ENCODE measurements at regions not wholly inside any gene's neighbourhood (a gene's known extent, or its start where the extent isn't known, plus 50 kb on each side); places are given as distances from the start of the nearest gene placed in this dataset.

DNA sequence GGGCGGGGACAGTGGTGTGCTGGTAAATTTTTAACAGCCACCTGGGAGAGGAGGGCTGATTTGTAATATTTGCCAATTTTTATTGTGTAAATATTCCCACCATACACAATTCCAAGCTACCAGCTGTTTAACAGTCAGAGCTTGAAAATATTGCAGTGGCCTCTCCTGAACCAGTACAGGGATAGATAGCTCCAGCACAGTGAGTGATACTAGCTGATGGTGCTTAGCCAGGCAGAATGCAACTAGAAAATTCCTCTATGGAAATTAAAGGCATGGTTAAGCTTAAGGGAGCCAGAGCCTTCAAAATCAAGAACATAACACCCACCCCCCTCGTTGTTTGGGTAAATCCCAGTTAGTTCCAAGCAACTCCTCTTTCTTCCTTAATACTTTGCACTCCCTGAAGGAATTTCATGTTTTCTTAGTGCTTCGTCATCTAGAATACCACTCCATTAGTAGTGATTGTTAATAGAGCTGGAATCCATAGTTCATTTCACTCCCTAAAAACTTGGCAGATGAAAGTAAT is 96.6 kb downstream of the CYB561 start:
- no peak for DNase-seq

DNA sequence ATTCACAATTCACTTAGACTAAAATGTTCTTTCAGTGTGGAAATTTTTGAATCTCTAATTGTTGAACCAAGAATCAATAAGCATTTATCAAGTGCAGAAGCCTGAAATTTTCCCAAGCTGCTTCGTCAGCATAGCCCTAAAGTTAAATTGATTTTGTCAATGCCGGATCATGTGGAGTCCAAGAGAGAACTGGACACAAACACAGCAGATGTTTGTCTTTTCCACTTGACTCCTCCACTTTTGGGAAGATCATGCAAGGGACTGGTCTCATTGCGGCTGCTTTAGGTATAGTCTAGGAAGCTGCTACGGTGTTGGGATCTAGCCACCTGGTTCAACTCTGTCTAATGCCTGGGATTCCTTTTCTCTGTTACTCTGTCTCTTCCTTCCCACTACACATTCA is 95.7 kb downstream of the CYB561 start:
- DNase-seq = no peak

DNA sequence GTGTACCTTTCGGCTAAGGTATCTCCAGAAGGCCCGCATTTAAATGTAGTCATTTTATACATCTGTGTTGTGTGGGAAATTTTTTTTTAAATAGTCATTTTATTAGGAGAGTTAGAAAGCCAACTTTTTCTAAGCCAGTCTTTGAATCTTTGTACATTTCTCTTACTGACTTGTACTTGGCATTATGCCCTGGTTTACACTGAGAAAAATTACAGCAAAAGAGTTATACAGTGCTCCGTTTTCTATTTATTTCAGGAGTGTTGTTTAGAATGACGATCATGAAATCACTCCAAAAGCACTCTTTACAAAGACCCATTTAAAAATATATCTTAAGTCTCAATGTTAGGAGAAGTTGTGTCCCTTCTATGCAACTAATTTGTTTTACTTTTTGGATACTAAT is 91.8 kb downstream of the CYB561 start:
- DNase-seq = no peak

DNA sequence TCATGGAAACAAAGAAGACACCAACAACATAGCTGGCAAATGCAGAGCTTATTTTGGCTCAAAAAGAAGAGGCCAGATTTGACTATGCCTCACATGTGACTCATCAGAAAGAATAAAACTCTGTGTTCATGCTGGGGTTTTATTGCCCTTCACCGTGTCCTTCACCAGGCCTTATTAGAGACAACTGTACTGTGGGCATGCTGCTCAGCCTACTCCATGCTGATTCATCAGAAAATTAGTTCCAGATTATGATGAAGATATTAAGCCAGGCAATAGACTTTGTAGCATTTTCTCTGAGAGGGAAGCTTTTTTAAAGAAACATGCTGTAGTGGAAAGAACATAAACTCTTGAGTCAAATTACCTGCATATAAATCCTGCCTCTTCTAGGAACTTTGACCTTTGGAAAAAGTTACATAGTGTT is 89.8 kb downstream of the CYB561 start:
- no peak for DNase-seq

DNA sequence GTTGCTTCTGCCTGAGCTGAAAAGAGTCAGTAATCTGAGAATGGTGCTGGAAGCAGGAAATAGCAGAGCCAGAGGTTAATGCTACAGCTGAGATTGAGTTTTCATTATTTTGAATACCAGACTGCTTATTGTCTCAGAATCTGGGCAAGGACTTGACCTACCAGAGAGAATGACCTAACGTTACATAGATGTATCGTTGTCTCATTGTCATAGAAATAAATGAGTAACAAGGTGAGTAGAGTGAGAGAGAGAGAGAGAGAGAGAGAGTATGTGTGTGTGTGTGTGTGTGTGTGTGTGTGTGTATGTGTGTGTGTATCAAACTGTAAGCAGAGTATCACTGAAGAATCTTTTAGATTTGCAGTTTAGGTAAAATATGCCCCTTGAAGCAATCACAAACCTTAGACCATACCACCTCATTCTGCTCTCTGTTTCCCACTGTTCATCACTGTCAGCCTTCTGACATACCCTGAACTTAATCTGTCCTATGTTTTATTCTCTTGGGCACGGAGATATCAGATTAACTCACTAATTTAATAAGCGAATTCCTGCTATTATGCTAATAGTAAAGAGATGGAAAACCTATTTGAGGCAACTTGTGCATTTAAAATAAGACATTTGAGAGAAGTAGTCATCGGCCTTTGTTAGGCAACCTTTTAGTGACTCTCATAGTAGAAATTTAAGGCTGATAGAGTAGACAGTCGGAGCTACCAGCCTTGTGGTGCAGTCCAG is 87.8 kb downstream of the CYB561 start:
- DNase-seq = no peak

DNA sequence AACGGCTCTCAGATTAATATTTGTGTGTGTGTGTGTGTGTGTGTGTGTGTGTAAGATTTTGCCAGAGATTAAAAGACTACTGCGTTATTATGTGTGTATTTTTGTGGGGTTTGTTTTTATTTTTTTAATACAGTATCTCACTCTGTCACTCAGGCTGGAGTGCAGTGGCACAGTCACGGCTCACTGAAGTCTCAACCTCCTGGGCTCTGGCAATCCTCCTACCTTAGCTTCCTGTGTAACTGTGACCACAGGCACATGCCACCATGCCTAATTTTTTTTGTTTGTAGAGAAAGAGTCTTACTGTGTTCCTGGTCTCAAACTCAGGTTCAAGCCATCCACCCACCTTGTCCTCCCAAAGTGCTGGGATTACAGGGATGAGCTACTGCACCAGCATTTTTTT is 87.2 kb downstream of the CYB561 start:
- DNase-seq = no peak

DNA sequence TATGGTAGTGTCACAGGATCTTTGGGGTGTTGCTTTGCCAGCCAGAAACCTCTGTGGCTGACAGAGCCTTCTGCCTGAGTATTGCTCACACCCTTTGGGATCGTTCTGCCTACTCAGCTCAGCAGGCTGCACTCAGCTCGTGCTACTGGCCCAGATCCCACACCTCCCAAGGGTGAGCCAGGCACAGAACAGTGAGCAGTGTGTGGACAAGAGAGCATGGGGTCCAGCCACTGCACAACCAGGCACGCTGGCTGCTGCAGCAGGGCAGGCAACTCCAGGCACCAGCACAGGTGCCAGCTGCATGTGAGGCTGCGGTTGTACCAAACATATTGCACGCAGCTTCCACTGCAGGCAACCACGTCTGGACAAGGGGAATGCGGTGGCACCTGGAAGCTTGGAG is 84.9 kb downstream of the CYB561 start:
- no peak for DNase-seq

DNA sequence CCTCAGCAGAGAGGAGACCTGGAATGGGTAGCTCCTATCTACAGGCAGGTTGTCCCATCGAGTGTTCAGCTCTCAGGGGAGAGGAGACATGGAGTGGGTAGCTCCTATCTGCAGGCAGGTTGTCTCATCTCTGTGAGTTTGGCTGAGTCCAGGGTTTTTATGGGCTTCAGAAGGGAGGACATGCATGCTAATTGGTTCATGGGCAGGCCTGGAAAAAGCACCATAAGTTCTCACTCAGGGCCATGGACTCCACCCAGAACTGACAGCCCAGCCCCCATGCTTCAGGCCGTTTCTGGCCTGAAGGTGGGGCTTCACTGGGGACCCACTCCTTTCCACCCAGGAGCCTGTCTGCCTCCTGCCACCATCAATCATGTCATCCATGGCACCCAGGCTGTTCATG is 84.0 kb downstream of the CYB561 start:
- no peak for DNase-seq

DNA sequence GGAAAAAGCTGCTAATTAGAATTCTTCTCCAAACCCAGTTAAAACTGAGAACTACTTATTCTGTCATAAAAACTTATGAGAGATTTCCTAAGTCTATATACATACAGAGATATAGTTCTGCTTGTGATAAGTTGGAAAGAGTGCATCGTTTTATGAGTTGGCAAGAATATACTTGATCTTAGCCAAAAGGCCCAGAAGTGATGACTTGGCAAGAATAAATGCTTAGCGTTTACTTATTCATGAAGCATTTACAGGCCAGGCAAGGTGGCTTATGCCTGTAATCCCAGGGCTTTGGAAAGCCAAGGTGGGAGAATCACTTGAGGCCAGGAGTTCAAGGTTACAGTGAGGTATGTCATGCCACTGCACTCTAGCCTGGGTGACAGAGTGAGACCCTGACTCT is 81.7 kb downstream of the CYB561 start:
- no peak for DNase-seq

DNA sequence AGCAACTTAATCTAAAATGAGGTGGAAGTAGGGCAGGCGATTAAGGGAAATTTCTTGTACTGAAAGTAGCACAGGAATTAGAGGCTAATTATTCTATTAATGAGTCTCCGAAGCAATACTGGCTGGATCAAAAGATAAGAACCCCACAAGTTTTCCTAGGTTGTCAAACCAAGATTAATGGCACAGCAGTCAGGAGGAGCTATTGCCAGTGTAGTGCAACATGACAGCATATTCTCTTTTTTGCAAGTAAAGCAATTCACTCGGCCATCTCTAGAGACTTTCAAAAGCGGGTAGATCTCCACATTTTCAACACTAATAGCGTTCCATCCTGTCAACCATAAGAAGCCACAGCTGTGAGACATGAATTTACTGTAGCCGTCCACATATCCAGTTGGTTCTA is 81.2 kb downstream of the CYB561 start:
- no peak for DNase-seq

DNA sequence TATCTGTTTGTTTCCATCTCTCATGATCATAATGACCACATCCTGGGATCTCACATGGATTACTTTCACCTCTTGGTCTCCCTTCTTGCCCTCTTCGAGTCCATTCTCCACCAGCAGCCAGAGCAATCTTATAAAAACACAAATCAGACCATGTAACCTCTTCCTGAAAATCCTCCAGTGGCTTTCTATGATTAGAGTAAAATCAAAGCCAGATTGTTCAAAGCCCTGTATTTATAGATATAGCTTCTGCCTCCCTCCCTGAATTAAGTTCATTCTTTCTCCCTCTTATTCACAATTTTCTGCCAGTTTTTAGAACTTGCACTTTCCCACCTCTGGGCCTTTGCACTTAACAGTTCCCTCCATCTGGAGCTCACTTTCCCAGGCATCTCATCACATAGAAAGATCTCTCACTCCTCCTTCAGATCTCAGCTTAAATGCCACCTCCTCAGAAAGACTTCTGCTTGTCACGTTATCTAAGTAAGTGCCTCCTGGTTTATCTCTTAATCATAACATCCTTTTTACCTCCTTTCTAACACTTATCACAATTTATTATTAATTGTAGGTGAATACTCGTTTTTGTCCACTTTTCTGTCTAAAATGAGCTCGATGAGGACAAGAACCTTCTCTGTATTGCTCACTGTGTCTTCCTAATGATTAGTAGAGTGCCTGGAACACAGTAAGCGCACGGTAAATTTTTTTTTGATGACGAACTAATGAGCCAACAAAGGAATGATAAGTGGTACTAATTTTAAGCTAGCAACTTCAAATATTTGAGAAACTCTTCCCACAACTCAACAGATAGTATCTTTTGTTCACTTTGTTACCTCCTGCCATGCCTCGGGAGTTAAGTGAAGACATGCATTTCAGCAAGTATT is 80.5 kb downstream of the CYB561 start:
- no peak for DNase-seq

DNA sequence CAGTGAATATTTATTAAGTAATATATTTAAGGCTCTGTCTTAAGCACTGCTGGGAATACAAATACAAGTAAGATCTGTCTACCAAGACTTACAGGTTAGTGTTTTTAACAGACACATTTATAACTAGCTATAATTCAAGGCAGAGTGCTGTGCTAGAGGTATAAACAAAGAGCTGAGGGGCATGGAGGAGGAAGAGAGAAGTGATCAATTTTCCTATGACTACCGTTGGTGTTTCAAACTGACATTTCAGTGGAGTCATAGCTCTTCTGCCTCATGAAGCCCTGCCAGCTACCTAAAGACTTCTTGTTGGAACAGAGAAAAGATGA is 79.9 kb downstream of the CYB561 start:
- no peak for DNase-seq

DNA sequence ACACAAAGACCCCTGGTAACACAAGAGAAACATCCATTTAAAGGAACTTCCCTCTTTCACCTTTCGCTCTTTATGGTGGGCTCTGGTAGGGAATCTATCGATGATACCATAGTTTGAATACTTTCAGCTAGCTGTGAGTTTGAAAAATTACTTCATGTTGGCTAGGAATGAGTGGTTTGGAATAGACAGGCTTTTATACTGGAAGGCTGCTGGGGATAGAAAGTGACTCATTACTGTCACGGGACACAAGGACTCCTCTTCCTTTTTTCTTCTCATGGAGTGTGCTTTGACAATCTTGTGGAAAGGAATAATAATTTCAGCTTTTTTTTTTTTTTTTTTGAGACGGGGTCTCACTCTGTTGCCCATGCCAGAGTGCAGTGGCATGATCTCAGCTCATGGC is 76.9 kb downstream of the CYB561 start:
- no peak for DNase-seq

DNA sequence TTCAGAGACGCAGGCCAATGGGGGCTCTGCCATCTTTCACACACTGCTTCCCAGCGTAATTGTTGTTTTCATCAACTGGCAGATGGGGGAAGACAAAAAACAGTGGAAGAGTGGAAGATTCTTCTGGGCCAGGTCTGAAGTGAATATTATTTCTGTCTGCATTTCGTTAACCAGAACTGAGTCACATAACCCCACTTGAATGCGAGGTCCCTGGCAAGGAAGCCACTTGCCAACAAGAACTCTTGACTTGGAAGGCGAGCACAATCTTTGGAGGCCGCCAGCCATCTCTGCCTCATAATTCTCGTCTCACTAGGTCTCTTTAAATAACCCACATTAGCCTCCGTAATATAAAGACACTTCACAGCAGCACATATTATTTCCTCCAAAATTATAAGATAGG is 75.4 kb downstream of the CYB561 start:
- DNase-seq = no peak

DNA sequence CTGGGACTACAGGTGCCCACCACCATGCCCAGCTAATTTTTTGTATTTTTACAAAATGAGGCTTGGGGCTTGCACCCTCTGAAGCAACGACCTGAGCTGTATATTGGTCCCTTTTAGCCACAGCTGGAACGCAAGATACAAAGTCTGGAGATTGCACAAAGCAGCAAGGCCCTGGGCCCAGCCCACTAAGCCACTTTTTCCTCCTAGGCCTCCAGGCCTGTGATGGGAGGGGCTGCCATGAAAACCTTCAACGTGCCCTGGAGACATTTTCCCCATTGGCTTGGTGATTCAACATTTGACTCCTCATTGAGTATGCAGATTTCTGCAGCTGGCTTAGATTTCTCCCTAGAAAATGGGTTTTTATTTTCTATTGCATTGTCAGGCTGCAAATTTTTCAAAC is 69.2 kb downstream of the CYB561 start:
- no peak for DNase-seq

DNA sequence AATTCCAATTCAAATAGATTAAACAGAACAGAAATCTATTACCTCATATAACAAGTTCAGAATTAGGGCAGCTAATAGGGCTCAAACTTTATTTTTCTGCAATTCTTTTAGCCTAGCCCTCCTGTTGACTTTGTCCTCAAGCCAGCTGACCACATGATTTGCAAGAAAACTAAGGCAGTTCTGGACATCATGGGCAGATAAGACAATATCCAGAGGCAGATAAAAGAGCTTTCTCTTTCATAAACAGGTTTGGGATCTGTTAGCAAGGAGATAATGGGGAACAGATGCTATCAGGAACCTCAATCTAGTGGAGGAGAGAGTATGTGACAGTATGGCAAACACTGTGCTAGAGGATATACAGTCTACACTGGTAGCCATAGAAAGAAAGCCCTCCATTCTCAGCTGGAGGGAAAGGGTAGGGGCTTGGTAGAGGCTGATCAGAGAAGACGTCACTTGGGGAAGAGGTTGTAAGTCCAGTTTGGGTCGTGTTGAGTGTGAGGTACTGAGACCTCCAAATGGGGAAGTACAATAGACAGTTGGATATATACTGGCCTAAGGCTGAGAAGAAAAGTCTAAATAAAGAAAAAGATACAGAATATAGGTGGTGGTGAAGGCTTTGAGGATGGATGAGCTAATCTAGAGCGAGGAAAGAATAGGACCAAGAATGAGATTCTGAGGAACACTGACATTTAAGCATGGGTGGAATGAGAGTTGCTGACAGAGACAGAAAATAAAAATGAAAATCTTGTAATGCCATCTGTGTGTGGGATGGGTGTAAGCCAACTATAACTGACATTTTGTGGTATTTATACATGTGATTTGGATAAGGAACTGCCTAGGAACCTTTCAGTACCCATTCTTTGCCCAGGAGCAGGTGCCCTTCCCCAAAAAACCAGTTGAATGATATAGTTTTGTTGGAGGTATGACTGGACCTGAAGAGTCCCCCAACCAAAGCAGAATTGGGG is 67.4 kb downstream of the CYB561 start:
- DNase-seq = no peak

DNA sequence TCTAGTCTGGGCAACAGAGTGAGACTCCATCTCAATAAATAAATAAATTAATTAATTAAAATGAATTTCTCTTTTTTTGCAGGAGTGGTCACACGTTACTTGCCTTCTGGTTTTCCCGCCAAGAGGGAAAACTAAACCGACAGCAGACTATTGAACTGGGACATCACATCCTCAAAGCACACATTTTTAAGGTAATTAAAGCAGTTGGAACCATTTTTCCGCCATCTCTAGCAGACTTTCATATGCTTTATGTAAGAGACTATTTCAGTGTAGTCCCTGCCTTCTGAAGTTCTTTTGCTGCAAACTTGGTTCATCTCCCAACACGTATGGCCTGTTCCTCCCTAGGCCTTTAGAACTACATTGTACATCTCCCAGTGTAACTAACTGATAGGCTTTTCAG is 66.5 kb downstream of the CYB561 start:
- DNase-seq = no peak

DNA sequence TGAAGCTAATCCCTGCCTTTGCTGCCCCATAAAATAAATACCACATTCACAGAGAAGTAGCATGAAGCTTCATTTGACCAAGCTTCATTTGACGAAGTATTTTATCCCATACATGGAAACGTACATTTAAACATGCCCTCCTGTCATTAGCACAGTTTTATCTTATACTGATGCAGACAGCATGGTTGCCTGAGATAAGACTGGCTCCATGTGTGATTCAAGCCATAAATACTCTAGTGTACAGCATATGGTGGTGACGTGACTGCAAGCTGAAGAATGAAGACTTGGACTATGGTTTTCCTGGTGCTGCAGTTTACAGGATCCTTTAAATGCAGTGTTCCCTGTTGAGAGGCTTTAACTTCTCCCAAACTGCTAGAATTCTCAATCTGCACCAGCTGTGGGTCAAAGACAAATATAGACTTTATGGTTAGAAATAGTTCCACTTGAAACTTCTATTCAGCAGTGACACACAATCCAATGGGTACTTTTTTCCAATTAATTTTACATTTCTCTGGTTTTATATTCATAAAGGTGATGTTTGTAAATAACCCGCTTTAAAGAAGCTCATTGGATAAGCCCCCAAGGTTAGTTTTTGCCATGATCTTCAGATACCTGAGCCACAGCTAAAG is 64.9 kb downstream of the CYB561 start:
- no peak for DNase-seq

DNA sequence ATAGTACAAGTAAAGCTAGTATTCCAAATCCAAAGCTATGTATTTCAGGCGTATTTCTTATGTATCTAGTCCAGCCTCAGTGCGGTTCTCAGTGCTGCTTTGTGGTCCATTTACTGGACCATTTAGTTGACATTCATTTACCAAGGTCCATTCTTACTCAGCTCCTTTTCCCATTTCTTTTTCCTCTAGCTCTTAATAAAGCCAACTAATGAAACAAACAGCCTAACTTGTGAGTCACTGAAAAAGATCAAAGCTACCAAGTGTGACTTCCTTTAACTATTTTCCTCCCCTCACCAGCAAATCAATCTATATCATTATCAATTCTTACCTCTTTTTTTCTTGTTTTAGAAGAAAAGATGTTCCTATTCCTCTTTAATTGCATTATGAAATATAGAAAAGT is 64.0 kb downstream of the CYB561 start:
- DNase-seq = no peak

Measured in AML-193 (cell line).